A673 (cell line): ENCODE measurements at regions not wholly inside any gene's neighbourhood (a gene's known extent, or its start where the extent isn't known, plus 50 kb on each side); places are given as distances from the start of the nearest gene placed in this dataset.

Source experiments
- BruUV-seq: library from RNA; stranded (reverse); fragments of 400-500 nt; replicated peaks from 2 replicates; lab custom pipeline; 2021; lab: Mats Ljungman, UMichigan
- CTCF ChIA-PET: fragments of 300-600 bp; sonication (Branson Sonifier 250); formaldehyde crosslinking; loops from one replicate; lab custom pipeline; 2022; ENCODE audit warnings: antibody characterized with exemption; lab: Charles Lee
- POLR2A ChIA-PET: fragments of 300-600 bp; sonication (Branson Sonifier 250); formaldehyde crosslinking; loops from one replicate; lab custom pipeline; 2022; ENCODE audit warnings: antibody characterized with exemption; ENCODE audit not compliant: low non-redundant PET; lab: Charles Lee
- DNase-seq: peaks from one replicate; pipeline ENCODE4 v3.0.0-alpha.2; 2015; ENCODE audit warnings: low spot score
- H3K27ac ChIP-seq: fragments of 200-600 bp; sonication (generic); 2 replicates; pipeline ENCODE4 v1.5.1; 2016; ENCODE audit warnings: mixed run types, low read depth, mild to moderate bottlenecking, mixed read lengths, antibody characterized with exemption, low read length; ENCODE audit not compliant: poor library complexity, severe bottlenecking
- H3K27me3 ChIP-seq: fragments of 200-600 bp; sonication (generic); replicated peaks from 2 replicates; pipeline ENCODE4 v1.6.1; 2017; ENCODE audit warnings: mixed run types, low read depth, mild to moderate bottlenecking, mixed read lengths, antibody characterized with exemption, low read length; ENCODE audit not compliant: insufficient read depth, poor library complexity
- H3K36me3 ChIP-seq: fragments of 200-600 bp; sonication (generic); 2 replicates; pipeline ENCODE4 v1.6.1; 2016; ENCODE audit warnings: mixed run types, mild to moderate bottlenecking, mixed read lengths, antibody characterized with exemption, low read length; ENCODE audit not compliant: insufficient read depth, poor library complexity, severe bottlenecking
- H3K4me1 ChIP-seq: fragments of 200-600 bp; sonication (generic); 2 replicates; pipeline ENCODE4 v1.6.1; 2017; ENCODE audit warnings: mixed run types, mild to moderate bottlenecking, mixed read lengths, antibody characterized with exemption, low read length; ENCODE audit not compliant: insufficient read depth, poor library complexity, severe bottlenecking
- H3K4me3 ChIP-seq: fragments of 200-600 bp; sonication (generic); 2 replicates; pipeline ENCODE4 v1.5.1; 2016; ENCODE audit warnings: low read depth, mixed run types, mild to moderate bottlenecking, mixed read lengths, low read length; ENCODE audit not compliant: poor library complexity, severe bottlenecking
- H3K9me3 ChIP-seq: fragments of 200-600 bp; sonication (generic); 2 replicates; pipeline ENCODE4 v1.6.1; 2016; ENCODE audit warnings: mixed run types, low read depth, mild to moderate bottlenecking, mixed read lengths, antibody characterized with exemption, low read length; ENCODE audit not compliant: poor library complexity, severe bottlenecking
- EZH2 ChIP-seq: fragments of 200-600 bp; sonication (generic); IDR thresholded peaks from 2 replicates; pipeline ENCODE4 v1.6.1; 2017; ENCODE audit warnings: borderline replicate concordance, low read depth, mild to moderate bottlenecking, mixed read lengths, antibody characterized with exemption, low read length; ENCODE audit not compliant: poor library complexity, severe bottlenecking
- intact Hi-C: fragments of 100-400 bp; cut with micrococcal nuclease; formaldehyde crosslinking; loops from one replicate; pipeline ENCODE4 v1.10.0; 2022; ENCODE audit not compliant: unreplicated experiment
- TF ChIP-seq, protein P1 (sequence below): fragments of 300-800, 200-600 bp; sonication (generic); conservative IDR thresholded peaks from 2 replicates; pipeline ENCODE4 v1.5.1; 2017; ENCODE audit warnings: low read depth, mild to moderate bottlenecking, antibody characterized with exemption, low read length, moderate library complexity, mixed read lengths

DNA sequence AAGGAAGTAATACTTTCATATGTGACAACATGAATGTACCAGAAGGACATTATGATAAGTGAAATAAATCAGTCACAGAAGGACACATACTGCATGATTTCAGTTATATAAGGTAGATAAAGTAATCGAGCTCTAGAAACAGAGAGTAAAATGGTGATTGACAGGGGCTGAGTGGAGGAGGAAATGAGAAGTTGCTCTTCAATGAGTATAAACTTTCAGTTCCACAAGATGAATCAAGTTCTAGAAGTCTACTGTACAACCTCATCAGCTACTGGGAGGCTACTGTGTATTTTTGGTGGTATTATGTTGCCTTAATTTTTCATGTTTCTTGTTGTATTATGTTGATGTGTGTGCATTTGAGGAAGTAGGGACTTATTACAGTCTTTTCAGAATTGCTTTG is 270.9 kb upstream of the GRIA3 start:
- no peak for TF ChIP-seq EZH2
- TF ChIP-seq, protein P1, sequence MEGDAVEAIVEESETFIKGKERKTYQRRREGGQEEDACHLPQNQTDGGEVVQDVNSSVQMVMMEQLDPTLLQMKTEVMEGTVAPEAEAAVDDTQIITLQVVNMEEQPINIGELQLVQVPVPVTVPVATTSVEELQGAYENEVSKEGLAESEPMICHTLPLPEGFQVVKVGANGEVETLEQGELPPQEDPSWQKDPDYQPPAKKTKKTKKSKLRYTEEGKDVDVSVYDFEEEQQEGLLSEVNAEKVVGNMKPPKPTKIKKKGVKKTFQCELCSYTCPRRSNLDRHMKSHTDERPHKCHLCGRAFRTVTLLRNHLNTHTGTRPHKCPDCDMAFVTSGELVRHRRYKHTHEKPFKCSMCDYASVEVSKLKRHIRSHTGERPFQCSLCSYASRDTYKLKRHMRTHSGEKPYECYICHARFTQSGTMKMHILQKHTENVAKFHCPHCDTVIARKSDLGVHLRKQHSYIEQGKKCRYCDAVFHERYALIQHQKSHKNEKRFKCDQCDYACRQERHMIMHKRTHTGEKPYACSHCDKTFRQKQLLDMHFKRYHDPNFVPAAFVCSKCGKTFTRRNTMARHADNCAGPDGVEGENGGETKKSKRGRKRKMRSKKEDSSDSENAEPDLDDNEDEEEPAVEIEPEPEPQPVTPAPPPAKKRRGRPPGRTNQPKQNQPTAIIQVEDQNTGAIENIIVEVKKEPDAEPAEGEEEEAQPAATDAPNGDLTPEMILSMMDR: no peak
- no TSS peak for BruUV-seq
- POLR2A ChIA-PET: interaction anchor here (0.6 kb wide), 1 partner anchor 242 kb away, joined by 3 read pairs; no protein-coding TSS in a partner anchor
- CTCF ChIA-PET: no interaction called here
- Histone ChIP-seq H3K27me3 (no peaks in the 10 kb centered on the region), H3K27ac (no peak overlapping the region), H3K4me3 (no peak overlapping the region), H3K9me3 (peaks cover 7% of the 10 kb centered on the region), H3K36me3 (no peaks in the 10 kb centered on the region), H3K4me1 (no peaks in the 10 kb centered on the region)
- no peak for DNase-seq
- intact Hi-C loops: no loop called here

DNA sequence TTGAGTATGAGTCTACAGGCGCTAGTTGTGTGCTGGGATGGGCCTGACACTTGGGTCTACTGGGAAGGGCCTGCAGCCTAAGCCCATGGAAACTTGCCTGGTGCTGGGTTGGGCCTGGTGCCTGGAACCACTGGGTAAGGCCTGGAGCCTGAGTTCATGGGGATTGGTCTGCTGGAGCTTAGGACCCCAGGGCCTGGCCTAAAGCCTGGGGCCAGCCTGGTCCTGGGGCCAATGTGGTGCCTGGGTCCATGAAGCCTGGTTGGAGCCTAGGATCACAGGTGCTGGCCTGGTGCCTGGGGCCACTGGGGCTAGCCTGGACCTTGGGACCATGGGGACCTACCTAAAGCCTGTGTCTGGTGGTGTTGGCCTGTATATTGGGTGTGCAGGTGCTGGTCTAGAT is 270.3 kb upstream of the GRIA3 start:
- TF ChIP-seq, protein P1: no peak
- TF ChIP-seq EZH2: no peak
- H3K9me3 ChIP-seq: peaks cover 7% of the 10 kb centered on the region
- no peak overlapping the region for H3K27ac ChIP-seq
- no peaks in the 10 kb centered on the region for H3K36me3 ChIP-seq
- H3K4me3 ChIP-seq: no peak overlapping the region
- POLR2A ChIA-PET: no interaction called here
- no TSS peak for BruUV-seq
- intact Hi-C loops: no loop called here
- CTCF ChIA-PET: no interaction called here
- H3K4me1 ChIP-seq: no peaks in the 10 kb centered on the region
- no peaks in the 10 kb centered on the region for H3K27me3 ChIP-seq
- no peak for DNase-seq

DNA sequence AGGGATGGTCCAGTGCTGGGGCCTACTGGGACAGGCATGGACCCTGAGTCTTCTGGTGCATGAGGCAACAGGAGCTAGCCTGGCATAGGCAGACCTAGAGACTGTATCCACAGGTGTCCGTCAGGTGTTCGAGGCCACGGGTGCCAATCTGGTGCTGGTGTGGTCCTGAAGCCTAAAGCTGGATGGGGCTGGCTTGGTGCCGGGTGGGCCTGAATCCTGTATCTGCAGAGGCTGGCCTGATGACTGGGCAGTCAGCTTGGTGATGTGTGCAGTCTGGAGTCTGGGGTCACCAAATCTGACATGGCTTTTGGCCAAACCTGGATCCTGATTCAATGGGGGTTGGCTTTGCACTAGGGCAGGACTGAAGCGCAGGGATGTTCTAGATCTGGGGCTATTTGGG is 269.8 kb upstream of the GRIA3 start:
- CTCF ChIA-PET: no interaction called here

More for the DNA sequence above, 269.8 kb upstream of the GRIA3 start:
- Histone ChIP-seq H3K4me1 (no peaks in the 10 kb centered on the region), H3K27me3 (no peaks in the 10 kb centered on the region), H3K36me3 (no peaks in the 10 kb centered on the region), H3K27ac (no peak overlapping the region), H3K9me3 (peaks cover 3% of the 10 kb centered on the region), H3K4me3 (no peak overlapping the region)
- no peak for TF ChIP-seq EZH2
- TF ChIP-seq, protein P1: no peak
- POLR2A ChIA-PET: no interaction called here
- intact Hi-C loops: no loop called here
- DNase-seq: no peak
- no TSS peak for BruUV-seq
